GM19035 (cell line): ENCODE measurements at regions not wholly inside any gene's neighbourhood (a gene's known extent, or its start where the extent isn't known, plus 50 kb on each side); places are given as distances from the start of the nearest gene placed in this dataset.

Experiments
- ATAC-seq: cut with Tn5 transposase; IDR thresholded peaks from one replicate; pipeline ENCODE4 v1.9.1; 2021; ENCODE audit not compliant: unreplicated experiment

- no peak for ATAC-seq
These were observed 93.0 kb upstream of the ZNF608 start for GRCh38 chr5:124839371-124839998.

GRCh38 chr5:124841829-124842712 lies 95.6 kb upstream of the ZNF608 start:
- ATAC-seq, result no peak

- no peak for ATAC-seq
These were observed 96.5 kb upstream of the ZNF608 start for GRCh38 chr5:124842725-124843595.

- ATAC-seq, result no peak
These were observed 97.1 kb upstream of the ZNF608 start for GRCh38 chr5:124843596-124843899.

- ATAC-seq, result no peak
These were observed 98.0 kb upstream of the ZNF608 start for GRCh38 chr5:124844371-124844920.

GRCh38 chr5:124847907-124848306 lies 101.5 kb upstream of the ZNF608 start:
- ATAC-seq, result no peak

- ATAC-seq, result no peak
These were observed 103.3 kb upstream of the ZNF608 start for GRCh38 chr5:124849774-124850173.

GRCh38 chr5:124856726-124857125 lies 110.3 kb upstream of the ZNF608 start:
- no peak for ATAC-seq

GRCh38 chr5:124858612-124859011 lies 112.2 kb upstream of the ZNF608 start:
- ATAC-seq, result no peak

- ATAC-seq, result no peak
These were observed 112.6 kb upstream of the ZNF608 start for GRCh38 chr5:124859027-124859426.

- no peak for ATAC-seq
These were observed 113.3 kb upstream of the ZNF608 start for GRCh38 chr5:124859556-124860290.

GRCh38 chr5:124860291-124860655 lies 113.8 kb upstream of the ZNF608 start:
- ATAC-seq, result no peak

- no peak for ATAC-seq
These were observed 118.6 kb upstream of the ZNF608 start for GRCh38 chr5:124865066-124865465.

- ATAC-seq, result no peak
These were observed 119.3 kb upstream of the ZNF608 start for GRCh38 chr5:124865603-124866354.

GRCh38 chr5:124866355-124867136 lies 120.1 kb upstream of the ZNF608 start:
- no peak for ATAC-seq

- no peak for ATAC-seq
These were observed 120.8 kb upstream of the ZNF608 start for GRCh38 chr5:124867137-124867704.

- ATAC-seq, result no peak
These were observed 122.2 kb upstream of the ZNF608 start for GRCh38 chr5:124868676-124869075.

GRCh38 chr5:124869426-124870033 lies 123.1 kb upstream of the ZNF608 start:
- ATAC-seq, result no peak
